Esophagus muscularis mucosa (tissue), 4 donors: ENCODE measurements at regions not wholly inside any gene's neighbourhood (a gene's known extent, or its start where the extent isn't known, plus 50 kb on each side); places are given as distances from the start of the nearest gene placed in this dataset.

ENCODE experiments used
- CTCF ChIP-seq, 3 experiments: fragments of 200-600 bp in 2 of 3; fragments of 450-650 bp in 1 of 3; sonication (generic) in 2 of 3; IDR thresholded peaks; one replicate each; pipeline ENCODE4 v1.5.1; 2017 to 2019; ENCODE audit warnings: antibody characterized with exemption in 3 of 3, mild to moderate bottlenecking in 2 of 3, moderate library complexity in 1 of 3
- EP300 ChIP-seq: sonication (generic); formaldehyde crosslinking; IDR thresholded peaks from one replicate; pipeline ENCODE4 v1.6.1; 2017; ENCODE audit warnings: antibody characterized with exemption
- POLR2A ChIP-seq: fragments of 450-650 bp; IDR thresholded peaks from one replicate; pipeline ENCODE4 v1.6.1; 2017; ENCODE audit warnings: antibody characterized with exemption, moderate library complexity, mild to moderate bottlenecking, low read depth
- POLR2AphosphoS5 ChIP-seq, 2 donors: sonication (generic); formaldehyde crosslinking; IDR thresholded peaks; one replicate each; pipeline ENCODE4 v1.6.1; 2017; ENCODE audit warnings: antibody characterized with exemption in 2 of 2

GRCh38 chr13:31955101-31955500 is 76.5 kb upstream of the FRY start:
- no peak for TF ChIP-seq EP300
- no peak for TF ChIP-seq CTCF (IDR thresholded peaks at IDR 0.05)
- no peak for TF ChIP-seq POLR2A
- TF ChIP-seq POLR2AphosphoS5 (IDR thresholded peaks at IDR 0.05): no peak
